ENCODE measurements at regions not wholly inside any gene's neighbourhood (a gene's known extent, or its start where the extent isn't known, plus 50 kb on each side); places are given as distances from the start of the nearest gene placed in this dataset.

- Mint-ChIP-seq H3K36me3 (ENCODE audit: low read depth) (no peaks in the 10 kb centered on the region), H3K4me1 (no peaks in the 10 kb centered on the region), H3K4me3 (no peak overlapping the region), H3K9me3 (peaks cover 5% of the 10 kb centered on the region), H3K27me3 (no peaks in the 10 kb centered on the region), H3K27ac (no peak overlapping the region)
- CTCF ChIA-PET = interaction anchor here (1.1 to 1.8 kb wide), 3 partner anchors 7 to 10 kb away, joined by 3 to 4 read pairs (median 4); no protein-coding TSS in a partner anchor
- no peak for DNase-seq
- POLR2A ChIA-PET = no interaction called here
Measured at GRCh38 chr12:91818227-91819131, 327.2 kb downstream of the BTG1 start.

- Mint-ChIP-seq H3K4me3 (no peak overlapping the region), H3K4me1 (no peaks in the 10 kb centered on the region), H3K9me3 (peaks cover 5% of the 10 kb centered on the region), H3K27me3 (no peaks in the 10 kb centered on the region), H3K27ac (no peak overlapping the region), H3K36me3 (ENCODE audit: low read depth) (no peaks in the 10 kb centered on the region)
- DNase-seq = no peak
- ChIA-PET POLR2A (no interaction called here), CTCF (interaction anchor here (1.1 kb wide), 1 partner anchor 11 kb away, joined by 3 read pairs; no protein-coding TSS in a partner anchor)
Measured at GRCh38 chr12:91817517-91817916, 328.1 kb downstream of the BTG1 start.

GRCh38 chr12:91813701-91814100 lies 331.9 kb downstream of the BTG1 start:
- Mint-ChIP-seq H3K27me3 (no peaks in the 10 kb centered on the region), H3K4me3 (no peak overlapping the region), H3K9me3 (peaks cover 7% of the 10 kb centered on the region), H3K27ac (no peak overlapping the region), H3K36me3 (ENCODE audit: low read depth) (peaks cover 5% of the 10 kb centered on the region), H3K4me1 (peaks cover 5% of the 10 kb centered on the region)
- DNase-seq = no peak
- ChIA-PET POLR2A (no interaction called here), CTCF (no interaction called here)

- H3K27ac Mint-ChIP-seq = no peak overlapping the region
- H3K4me3 Mint-ChIP-seq = no peak overlapping the region
- peak; percentile 70 for DNase-seq
- H3K9me3 Mint-ChIP-seq = peaks cover 16% of the 10 kb centered on the region
- POLR2A ChIA-PET = no interaction called here
- no peaks in the 10 kb centered on the region for H3K27me3 Mint-ChIP-seq
- H3K4me1 Mint-ChIP-seq = peaks cover 5% of the 10 kb centered on the region
- CTCF ChIA-PET = interaction anchor here (0.6 to 2.1 kb wide), 18 partner anchors 8 to 1265 kb away, joined by 3 to 18 read pairs (median 3); partner anchors contain the start of gene BTG1
- peaks cover 14% of the 10 kb centered on the region for H3K36me3 Mint-ChIP-seq (ENCODE audit: low read depth)
Measured at GRCh38 chr12:91811481-91812287, 334.0 kb downstream of the BTG1 start.

GRCh38 chr12:91810531-91811451 lies 334.9 kb downstream of the BTG1 start:
- H3K4me1 Mint-ChIP-seq = peaks cover 5% of the 10 kb centered on the region
- peaks cover 23% of the 10 kb centered on the region for H3K9me3 Mint-ChIP-seq
- H3K27ac Mint-ChIP-seq = no peak overlapping the region
- ChIA-PET POLR2A (no interaction called here), CTCF (interaction anchor here (0.6 to 2.1 kb wide), 16 partner anchors 9 to 1266 kb away, joined by 3 to 18 read pairs (median 3); partner anchors contain the start of gene BTG1)
- H3K27me3 Mint-ChIP-seq = no peaks in the 10 kb centered on the region
- DNase-seq = no peak
- no peak overlapping the region for H3K4me3 Mint-ChIP-seq
- H3K36me3 Mint-ChIP-seq (ENCODE audit: low read depth) = peaks cover 20% of the 10 kb centered on the region

- H3K36me3 Mint-ChIP-seq (ENCODE audit: low read depth) = peaks cover 23% of the 10 kb centered on the region
- no peaks in the 10 kb centered on the region for H3K27me3 Mint-ChIP-seq
- POLR2A ChIA-PET = no interaction called here
- H3K4me3 Mint-ChIP-seq = no peak overlapping the region
- CTCF ChIA-PET = interaction anchor here (1.1 to 2.1 kb wide), 3 partner anchors 29 to 333 kb away, joined by 3 to 6 read pairs (median 4); no protein-coding TSS in a partner anchor
- peaks cover 28% of the 10 kb centered on the region for H3K9me3 Mint-ChIP-seq
- peaks cover 11% of the 10 kb centered on the region for H3K4me1 Mint-ChIP-seq
- H3K27ac Mint-ChIP-seq = no peak overlapping the region
- DNase-seq = no peak
Measured at GRCh38 chr12:91810077-91810476, 335.6 kb downstream of the BTG1 start.

GRCh38 chr12:91805031-91805430 lies 340.6 kb downstream of the BTG1 start:
- peaks cover 8% of the 10 kb centered on the region for H3K4me1 Mint-ChIP-seq

GRCh38 chr12:91804533-91804932 lies 341.1 kb downstream of the BTG1 start:
- peaks cover 18% of the 10 kb centered on the region for H3K36me3 Mint-ChIP-seq (ENCODE audit: low read depth)
- peaks cover 25% of the 10 kb centered on the region for H3K9me3 Mint-ChIP-seq
- no peak overlapping the region for H3K4me3 Mint-ChIP-seq
- ChIA-PET POLR2A (no interaction called here), CTCF (no interaction called here)
- DNase-seq = no peak
- no peak overlapping the region for H3K27ac Mint-ChIP-seq
- H3K27me3 Mint-ChIP-seq = no peaks in the 10 kb centered on the region
- peaks cover 8% of the 10 kb centered on the region for H3K4me1 Mint-ChIP-seq

More at GRCh38 chr12:91805031-91805430, 340.6 kb downstream of the BTG1 start:
- CTCF ChIA-PET = no interaction called here
- H3K27ac Mint-ChIP-seq = no peak overlapping the region
- POLR2A ChIA-PET = no interaction called here
- H3K9me3 Mint-ChIP-seq = peaks cover 26% of the 10 kb centered on the region
- H3K27me3 Mint-ChIP-seq = no peaks in the 10 kb centered on the region
- H3K36me3 Mint-ChIP-seq (ENCODE audit: low read depth) = peaks cover 20% of the 10 kb centered on the region
- no peak overlapping the region for H3K4me3 Mint-ChIP-seq
- no peak for DNase-seq

- H3K9me3 Mint-ChIP-seq = peaks cover 14% of the 10 kb centered on the region
Measured at GRCh38 chr12:91801048-91801447, 344.6 kb downstream of the BTG1 start.

GRCh38 chr12:91793676-91794075 lies 352.0 kb downstream of the BTG1 start:
- no peak for DNase-seq
- Mint-ChIP-seq H3K27me3 (no peaks in the 10 kb centered on the region), H3K36me3 (ENCODE audit: low read depth) (no peaks in the 10 kb centered on the region), H3K9me3 (peaks cover 12% of the 10 kb centered on the region), H3K4me1 (no peaks in the 10 kb centered on the region), H3K4me3 (no peak overlapping the region), H3K27ac (no peak overlapping the region)
- CTCF ChIA-PET = no interaction called here
- POLR2A ChIA-PET = no interaction called here

More at GRCh38 chr12:91801048-91801447, 344.6 kb downstream of the BTG1 start:
- peaks cover 8% of the 10 kb centered on the region for H3K4me1 Mint-ChIP-seq
- ChIA-PET CTCF (interaction anchor here (1.3 to 3.4 kb wide), 2 partner anchors 11 to 17 kb away, joined by 4 to 18 read pairs; no protein-coding TSS in a partner anchor), POLR2A (no interaction called here)
- H3K27ac Mint-ChIP-seq = no peak overlapping the region
- DNase-seq = no peak
- H3K27me3 Mint-ChIP-seq = no peaks in the 10 kb centered on the region
- no peak overlapping the region for H3K4me3 Mint-ChIP-seq
- H3K36me3 Mint-ChIP-seq (ENCODE audit: low read depth) = peaks cover 6% of the 10 kb centered on the region

- no peak overlapping the region for H3K4me3 Mint-ChIP-seq
- no peaks in the 10 kb centered on the region for H3K36me3 Mint-ChIP-seq (ENCODE audit: low read depth)
- CTCF ChIA-PET = interaction anchor here (1.1 to 1.5 kb wide), 2 partner anchors 10 to 13 kb away, joined by 3 read pairs; no protein-coding TSS in a partner anchor
- POLR2A ChIA-PET = no interaction called here
- no peaks in the 10 kb centered on the region for H3K27me3 Mint-ChIP-seq
- H3K4me1 Mint-ChIP-seq = no peaks in the 10 kb centered on the region
- no peak for DNase-seq
- H3K9me3 Mint-ChIP-seq = peaks cover 12% of the 10 kb centered on the region
- no peak overlapping the region for H3K27ac Mint-ChIP-seq
Measured at GRCh38 chr12:91792597-91792996, 353.0 kb downstream of the BTG1 start.

Data from activated CD4-positive, alpha-beta T cell treated with anti-CD3 and anti-CD28 coated beads, Interleukin-2, amount 10 ng/mL, durations not matched to agents 7 days and 5 days (primary cell).